Fibroblast of skin of back (primary cell): ENCODE measurements at regions not wholly inside any gene's neighbourhood (a gene's known extent, or its start where the extent isn't known, plus 50 kb on each side); places are given as distances from the start of the nearest gene placed in this dataset.

ENCODE experiments used
- DNase-seq: peaks from one replicate; pipeline ENCODE4 v3.0.0-alpha.2; 2013

DNA sequence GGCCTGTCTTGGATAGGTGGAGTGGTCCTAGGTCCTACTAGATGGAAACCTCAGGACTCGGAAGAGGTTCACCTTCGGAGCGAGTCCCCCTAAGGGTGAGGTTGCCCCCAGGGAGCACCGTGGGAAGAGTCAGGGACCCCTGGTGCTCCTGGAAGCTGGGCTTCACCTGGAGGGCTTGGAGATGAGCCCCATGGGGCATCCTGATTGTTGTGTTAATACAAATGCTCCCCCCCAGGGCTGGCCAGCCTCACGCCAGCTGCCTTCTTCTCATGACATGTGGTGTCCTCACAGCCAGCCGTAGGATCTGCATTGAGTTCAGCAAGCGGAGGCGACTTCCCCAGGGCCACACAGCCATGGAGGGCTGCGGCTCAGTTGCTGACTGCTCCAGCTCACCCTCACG, 1487.5 kb downstream of the BRD1 start:
- DNase-seq: no peak

DNA sequence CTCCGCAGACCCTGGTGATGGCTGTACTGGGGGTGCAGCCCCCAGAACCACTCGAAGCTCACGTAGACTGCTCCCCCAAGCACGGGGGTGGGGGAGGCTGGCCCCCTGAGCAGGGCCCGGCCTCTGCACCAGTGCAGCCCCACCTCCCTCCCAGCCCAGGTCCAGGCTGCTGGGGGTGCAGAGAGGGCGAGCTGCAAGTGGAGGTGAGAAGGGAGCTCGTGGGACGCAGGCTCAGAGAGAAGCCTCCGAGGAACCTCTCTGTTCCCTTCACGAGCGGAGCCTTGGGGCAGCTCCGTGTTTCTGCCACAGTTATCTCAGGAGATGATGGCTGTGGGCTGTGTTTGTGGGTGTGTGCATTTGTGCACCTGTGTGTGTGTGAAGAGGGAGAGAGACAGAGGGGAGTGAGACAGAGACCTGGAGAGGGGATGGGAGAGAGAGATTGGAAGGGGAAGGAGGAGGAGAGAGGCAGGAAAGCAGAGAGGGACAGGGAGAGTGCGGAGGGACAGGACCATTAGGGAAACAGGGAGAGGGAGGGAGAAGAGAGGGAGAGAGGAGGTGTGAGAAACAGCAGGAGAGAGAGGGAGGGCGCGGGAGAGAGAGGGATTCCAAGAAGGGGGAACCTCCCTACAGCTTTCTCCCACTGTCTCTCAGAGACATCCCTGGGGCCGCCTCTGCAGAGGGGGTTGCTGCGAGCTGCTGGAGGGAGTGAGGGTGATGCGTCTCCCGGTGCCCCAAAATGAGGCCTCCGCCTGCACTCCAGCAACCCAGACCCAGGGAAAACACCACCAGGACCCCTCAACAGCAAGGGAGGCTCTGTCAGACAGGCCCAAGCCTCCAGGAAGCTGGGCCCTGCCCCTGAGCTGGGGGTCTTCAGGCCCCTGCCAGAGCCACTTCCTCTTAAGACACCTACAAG, 1488.6 kb downstream of the BRD1 start:
- no peak for DNase-seq

DNA sequence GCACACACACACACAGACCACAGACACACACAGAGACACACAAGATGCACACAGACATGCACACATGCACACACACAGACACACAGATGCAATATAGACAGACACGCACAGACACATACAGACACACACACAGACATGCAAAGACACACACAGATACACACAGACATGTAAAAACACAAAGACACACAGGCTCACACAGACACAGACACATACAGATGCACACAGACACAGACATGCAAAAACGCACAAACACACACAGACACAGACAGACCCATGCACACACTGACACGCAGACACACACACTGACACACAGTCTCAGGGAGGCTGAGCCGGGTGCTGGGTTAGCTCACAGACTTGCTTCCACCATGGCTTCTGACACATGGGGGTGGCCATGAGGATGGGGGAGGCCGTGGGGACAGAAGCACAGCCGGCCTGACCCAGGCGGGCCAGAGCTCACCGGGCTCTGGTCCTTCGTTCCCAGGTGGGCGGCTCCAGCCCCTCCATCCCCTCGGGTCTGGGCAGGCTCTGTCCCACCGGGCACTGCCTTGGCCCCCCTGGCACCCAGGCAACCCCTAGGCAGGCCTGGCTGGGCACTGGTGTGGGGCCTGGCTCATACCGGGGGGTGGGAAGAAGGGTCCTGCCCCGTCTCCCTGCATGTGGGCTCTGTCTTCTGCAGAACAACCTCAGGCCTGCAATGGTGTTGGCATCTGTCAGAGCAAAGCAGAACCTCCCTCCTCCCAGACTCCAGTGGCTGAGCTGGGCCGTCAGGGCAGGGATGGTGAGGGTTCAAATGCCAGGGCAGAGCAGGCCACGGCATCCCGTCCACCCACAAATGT, 1489.5 kb downstream of the BRD1 start:
- no peak for DNase-seq

DNA sequence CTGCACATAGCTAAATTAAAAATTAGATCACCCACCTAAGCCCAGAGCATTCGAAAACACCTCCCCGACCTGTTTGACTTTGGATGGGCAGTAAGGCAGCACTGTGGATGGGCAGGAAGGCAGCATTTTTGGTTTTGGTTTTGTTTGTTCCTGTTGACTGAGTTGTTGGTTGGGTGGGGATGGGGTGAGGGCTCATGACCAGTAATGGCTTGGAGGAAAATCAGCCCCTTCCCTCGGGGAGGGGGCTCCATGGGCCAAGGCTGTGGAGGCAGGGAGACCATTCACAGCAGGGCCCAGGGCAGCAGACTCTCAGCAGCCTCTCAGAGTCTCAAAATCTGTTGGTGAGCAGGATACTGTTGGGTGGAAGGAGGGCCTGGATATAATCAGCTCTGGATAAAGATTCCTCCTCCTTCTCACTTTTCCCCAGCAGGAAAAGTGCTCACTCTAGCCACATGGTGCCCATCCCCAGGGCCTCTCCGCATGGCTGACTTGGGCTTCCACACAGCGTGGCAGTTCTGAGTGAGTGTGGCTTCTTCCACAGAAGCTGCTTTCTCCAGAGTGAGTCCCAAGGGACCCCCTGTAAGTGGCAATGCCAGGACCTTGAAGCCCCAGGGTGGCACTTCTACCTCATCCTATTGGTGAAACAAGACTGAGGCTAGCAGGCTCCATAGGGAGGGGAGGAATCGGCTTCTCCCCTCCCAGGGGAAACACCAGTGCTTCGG, 1491.2 kb downstream of the BRD1 start:
- DNase-seq: no peak

DNA sequence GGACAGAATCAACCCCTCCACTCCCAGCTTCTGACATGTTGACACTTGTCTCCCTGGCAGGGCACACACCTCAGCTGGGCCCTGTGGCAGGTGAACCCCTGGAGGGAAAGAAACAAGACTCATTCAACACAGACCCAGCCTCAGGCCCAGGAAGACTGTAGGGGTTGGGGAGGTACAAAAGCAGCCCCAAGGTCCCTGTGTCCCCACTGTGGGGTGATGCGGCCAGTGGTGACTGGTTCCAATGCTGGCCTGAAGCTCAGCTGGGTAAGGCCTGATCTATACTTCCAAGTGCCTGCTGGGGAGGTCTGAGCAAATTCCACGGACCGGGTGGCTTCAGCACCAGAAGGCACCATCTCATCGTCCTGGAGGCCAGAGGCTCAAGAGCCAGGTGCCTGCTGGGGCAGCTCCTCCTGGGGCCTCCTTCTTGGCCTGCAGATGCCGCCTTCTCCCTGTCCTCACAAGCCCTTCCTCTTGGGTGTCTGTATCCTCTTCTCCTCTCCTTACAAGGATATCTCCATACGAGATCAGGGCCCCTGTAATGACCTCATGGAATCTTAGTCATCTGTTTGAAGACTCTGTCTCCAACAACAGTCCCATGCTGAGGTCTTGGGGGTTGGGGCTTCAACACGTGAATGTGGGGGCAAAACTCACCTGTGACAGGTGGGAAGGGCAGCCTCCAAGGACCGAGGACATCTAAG, 1492.1 kb downstream of the BRD1 start:
- peak; percentile 77 for DNase-seq

DNA sequence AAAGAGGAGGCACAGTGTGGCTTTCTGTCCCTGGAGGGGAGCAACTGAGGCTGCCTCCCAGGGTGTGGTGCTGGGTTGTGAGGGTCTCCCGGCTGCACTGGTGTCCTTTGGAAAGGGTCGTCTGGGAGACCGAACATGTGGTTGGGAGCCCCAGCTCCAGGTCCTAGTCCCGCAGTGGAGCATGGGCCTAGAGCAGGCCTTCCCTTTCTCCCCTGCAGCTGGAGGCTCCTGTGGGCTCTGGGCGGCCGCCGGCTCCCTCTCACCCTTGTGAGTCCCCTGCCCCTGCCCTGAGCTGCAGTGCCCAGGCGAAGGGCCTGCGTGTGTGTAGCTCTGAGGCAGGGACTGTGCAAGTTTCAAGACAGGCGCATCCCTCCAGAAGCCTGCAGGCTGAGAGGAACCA, 1492.7 kb downstream of the BRD1 start:
- DNase-seq: no peak

DNA sequence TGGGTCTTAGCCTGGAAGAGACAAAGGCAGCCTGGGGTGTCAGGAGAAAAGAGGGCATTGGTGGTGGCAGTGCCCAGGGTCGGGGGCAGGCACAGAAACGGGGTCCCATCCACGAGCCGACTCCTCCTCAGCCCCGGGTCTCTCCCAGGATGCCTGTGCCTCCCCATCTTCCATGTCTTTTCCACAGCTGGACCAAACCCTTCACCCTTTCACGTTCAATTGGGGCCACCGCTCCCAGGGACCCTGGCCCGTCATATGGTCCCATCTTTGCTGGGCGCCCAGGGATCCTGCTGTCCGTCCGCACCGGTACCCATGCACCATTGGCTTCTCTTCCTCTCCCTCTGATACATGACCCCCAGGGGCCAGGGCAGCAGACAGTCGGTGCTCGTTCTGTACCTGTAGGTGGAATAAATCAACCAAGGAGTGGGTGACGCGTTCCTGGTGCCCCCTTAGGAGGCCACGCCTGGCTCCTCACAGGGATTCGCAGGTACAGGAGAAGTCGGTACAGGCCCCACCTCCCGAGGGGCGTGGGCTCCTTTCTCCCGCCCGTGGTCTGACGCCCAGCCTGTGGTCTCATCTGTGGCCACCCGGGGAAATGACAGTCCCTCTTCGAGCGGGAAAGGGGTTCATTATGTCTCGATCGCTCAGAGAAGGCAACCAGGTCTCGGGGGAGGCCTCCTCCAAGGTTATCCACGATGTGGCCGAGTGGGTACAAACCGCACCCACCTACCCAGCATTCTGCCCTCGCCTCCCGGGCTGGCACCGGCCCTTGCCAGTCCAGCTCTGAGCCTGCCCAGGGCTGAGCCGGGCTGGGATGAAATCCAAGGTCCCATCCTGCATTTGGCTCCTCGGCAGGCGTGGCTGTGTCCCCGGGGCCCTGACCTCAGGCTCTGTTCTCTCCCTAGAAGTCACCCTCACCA, 1493.6 kb downstream of the BRD1 start:
- no peak for DNase-seq

DNA sequence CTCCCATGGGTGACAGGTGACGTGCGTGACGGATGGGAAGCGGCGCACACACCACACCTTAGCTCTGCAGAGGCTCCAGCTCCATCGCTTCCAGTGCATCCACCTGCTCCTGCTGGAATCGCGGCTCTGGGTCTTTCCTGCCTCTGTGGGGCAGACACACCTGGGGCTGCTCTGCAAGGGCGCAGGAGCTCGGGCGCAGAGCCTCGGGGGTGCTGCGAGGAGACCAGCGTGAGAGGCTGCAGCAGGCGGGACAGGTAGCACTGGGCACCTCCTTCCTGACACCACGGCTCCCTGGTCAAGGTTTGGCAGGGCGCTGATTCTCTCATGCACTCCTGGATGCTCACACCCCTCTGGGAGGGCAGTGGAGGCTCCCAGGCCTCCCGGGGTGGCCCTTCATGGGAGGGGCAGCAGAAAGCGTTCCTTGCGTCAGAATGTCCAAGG, 1494.3 kb downstream of the BRD1 start:
- DNase-seq: no peak

DNA sequence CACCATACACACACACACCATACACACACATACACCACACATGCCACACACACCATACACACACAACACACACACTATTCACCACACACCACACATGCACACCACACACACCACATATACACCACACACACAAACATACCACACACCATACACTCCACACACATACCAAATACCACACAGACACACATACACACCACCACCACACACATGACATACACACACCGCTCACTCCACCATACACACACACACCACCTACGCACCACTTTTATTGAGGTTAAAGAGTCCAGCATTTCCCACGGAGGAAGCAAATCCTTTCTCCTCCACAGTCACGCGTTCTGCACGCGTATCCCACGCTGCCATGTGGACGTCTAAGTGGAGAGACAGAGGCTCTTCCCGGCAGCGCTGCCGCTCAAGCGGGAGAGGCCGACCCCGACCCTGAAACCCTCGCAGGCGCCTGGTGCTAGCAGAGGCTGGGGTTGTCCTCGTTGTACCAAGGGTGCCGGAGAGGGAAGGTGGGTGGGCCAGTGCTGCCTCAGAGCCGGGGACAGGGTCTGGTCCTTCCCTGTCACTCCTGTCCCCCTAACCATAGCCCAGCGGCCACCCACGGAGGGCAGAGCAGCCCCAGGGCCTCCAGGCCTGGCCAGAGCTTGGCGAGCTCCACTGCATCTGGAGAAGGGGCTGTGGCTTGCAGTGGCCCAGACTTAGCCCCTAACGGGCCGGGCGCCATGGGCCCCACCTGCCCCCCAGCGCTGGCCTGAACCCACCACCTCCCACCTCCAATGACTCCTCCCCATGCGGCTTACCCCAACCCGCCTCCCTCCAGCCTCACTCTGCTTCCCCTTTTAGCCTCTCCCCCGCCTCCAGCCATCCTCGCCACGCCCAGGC, 1495.0 kb downstream of the BRD1 start:
- DNase-seq: no peak

DNA sequence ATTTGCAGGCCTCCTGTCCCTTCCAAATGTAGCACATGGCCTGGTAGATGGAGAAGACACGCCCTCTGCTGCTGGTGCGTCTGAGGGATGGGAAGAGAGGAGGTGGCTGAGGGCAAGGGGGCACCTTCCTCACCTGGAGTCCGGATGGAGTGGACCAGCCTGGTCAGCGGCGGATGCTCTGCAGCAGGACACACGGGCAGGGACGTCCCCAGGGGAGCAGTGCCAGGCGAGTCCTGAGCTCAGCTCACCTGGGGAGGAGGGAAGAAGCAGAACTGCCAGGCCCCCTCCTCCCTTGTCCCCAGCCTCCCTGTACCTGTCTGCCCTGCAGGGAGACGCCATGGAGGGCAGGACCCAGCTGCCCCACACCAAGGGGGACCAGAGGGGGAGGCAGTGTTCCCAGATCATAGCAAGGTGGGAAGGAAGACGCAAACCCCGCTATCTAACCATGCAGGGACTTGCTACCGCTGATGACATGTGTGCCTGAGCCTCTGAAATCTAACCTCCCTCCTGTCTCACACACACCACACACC, 1495.9 kb downstream of the BRD1 start:
- no peak for DNase-seq

DNA sequence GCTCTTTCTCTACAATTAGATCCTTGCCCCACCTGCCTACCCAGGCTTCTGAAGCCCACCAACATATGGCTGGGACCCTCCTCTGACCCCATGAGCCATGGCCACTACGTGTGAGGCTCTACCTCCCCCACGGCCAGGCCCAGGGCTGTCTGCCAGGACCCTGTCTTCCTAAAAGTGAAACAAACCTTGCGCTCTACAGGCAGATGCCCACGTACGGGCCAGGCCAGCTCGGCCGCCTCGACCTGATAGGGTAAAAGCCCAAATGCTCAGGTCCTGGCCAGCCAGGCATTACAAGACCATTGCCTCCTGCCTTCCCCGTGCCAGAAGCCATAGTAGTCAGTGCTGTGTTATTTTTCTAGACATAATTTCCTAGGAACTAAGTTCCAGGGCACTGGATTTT, 1496.4 kb downstream of the BRD1 start:
- no peak for DNase-seq

DNA sequence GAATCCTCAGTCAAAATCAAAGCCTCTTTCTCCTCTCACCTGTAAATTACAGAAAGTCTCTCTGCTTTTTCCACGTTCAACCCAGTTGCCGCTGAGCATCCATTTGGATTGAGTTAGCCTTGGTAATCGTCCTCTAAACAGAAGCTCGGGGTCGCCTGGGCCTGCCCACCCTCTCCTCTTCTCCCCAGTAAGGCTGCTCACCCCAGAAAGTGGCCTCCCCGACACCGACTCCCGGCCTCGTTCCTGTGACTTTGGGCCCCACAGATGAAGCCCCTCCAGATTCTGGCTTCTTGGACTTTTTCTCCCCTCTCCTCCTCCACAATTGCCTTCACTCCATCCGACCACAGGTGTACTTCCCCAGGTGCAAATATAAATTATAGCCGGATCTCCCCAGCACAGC, 1500.0 kb downstream of the BRD1 start:
- DNase-seq: no peak

DNA sequence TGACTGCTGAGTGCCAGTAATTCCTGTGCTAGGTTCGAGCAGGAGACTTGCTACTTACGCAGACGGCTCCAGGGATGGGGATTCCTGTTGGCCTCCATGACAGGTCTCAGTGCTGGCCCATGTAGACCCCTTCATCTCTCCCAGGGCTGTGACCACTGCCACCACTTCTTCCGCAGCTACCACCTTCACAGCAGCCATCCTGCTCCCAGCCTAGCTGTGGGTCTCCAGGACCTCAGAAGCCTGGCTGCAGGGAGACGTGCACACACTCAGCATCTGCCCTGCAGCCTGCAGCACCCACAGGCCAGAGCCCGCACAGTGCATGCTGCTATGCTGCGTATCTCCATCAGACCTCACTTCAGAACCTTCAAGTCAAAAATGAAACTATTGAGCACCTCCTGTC, 1503.9 kb downstream of the BRD1 start:
- no peak for DNase-seq

DNA sequence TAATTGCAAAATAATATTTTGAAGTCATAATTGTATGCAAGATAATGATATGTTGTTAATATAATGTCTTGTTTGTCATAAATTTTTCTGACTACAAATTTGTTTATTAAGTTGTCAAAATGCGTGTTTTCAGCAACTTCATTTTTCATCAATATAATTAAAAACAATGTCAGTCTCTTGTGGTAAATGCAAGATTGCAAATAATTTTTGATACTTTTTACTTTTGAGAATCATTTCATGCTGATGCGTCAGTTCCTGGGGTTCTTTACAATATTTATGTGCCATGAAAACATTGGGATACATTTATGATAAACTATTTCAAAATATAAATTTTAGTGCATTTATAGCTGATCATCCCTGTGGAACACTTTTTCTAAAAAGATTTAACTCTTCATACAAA, 1504.8 kb downstream of the BRD1 start:
- DNase-seq: no peak

DNA sequence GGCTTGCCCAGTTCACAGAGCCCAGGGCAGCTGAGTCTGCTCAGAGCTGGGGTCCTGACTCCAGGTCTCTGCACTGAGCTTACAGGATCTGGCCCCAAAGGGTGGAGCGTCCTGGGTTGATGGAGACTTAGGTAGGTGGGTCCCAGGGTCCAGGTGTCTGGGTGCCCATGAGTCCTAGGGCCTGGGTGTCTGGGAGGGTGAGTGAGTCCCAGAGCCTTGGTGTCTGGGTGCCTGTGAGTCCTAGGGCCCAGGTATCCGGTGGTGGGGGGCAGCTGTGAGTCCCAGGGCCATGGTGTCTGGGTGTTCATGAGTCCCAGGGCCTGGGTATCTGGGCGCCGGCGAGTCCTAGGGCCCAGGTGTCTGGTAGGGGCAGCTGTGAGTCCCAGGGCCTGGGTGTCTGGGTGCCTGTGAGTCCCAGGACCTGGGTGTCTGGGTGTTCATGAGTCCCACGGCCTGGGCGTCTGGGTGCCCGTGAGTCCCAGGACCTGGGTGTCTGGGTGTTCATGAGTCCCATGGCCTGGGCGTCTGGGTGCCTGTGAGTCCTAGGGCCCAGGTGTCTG, 1505.6 kb downstream of the BRD1 start:
- DNase-seq: no peak

DNA sequence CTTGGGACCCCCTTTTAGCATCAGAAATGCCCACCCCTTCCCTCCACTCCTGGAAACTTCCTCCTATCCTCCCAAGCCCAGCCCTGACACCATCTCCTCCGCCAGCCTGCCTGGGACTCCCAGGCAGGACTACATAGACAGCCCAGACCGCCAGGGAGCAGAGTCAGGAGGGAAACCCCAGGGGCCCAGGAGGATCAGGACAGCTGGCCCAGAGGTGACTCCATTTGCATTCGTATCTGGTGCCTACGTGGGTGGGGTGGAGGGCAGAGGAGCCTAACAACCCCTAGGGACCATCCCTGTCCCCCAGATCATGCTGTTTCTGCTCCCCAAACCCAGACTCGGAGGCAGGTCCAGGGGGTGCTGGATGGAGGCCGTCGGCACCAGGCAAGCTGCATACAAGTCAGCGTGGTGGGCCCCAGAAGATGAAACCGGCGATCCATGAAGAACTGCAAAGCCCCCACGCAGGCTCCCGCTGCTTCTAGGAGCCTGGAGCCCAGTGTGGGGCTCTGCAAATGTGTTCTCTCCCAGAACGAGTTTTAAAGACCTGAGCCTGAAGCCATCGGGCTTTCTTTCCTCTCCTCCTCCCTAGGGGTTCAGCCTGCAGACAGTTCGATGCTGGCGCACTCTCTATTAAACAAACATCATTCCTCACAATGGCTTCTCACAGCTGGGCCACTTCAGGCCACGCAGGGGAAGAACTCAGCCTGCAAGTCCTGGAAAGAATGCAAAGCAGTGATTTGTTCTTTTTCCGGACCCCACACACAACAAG, 1506.8 kb downstream of the BRD1 start:
- peak; percentile 35 for DNase-seq

DNA sequence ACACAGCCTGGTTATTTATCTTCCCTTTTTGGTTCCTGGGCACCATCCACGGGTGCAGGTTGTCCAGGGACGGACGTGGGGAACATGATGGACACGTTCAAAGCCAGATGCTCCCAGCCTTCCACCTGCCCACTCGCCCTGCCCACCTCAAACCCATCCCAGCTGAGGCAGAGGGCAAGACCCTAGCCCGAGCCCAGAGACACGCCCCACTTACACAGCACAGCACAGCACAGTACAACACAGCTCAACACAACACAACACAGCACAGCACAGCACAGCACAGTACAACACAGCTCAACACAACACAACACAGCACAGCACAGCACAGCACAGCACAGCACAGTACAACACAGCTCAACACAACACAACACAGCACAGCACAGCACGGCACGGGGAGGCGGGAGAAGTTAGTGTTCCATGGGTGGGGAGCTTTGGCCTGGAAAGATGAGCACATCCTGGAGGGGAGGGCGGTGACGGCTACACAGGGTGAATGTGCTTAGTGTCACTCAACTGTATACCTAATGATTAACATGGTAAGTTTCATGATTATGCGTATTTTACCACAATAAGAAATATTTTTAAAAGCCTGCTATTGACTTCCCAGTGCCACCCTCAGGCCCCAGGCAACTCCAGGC, 1507.5 kb downstream of the BRD1 start:
- no peak for DNase-seq

DNA sequence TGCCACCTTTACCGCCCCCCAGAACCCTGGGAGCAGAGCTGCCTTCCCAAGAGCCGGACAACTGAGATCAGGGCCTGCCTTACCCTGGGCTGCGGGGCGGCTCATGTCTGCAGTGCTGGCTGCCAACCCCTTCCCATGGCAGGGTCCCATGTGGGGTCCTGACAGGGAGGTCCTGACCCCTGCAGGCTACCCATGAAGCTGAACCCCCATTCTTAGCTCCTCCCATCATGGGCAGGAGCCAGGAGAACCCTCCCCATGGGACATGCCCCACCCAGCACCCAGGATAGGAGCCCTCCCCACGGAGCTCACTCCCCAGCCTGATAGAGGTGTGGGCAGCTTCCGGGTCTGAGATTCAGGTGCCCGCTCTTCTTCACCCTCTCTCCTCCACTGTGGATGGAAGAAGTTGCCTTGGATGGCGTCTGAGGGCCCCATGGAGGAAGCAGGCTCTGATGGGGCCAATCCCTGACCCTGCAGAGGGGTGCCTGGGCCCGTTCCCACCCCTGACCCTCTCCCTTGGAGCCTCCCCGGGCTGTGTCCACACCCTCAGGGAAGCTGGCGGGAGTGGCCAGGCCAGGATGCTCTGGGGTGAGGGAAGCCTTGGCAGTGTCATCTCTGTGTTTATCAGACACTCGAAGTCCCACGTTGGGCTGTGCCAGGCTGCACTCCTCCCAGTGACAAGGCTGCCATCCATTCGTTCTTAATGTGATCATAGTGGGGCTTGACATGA, 1508.2 kb downstream of the BRD1 start:
- no peak for DNase-seq
